ENCODE measurements at regions not wholly inside any gene's neighbourhood (a gene's known extent, or its start where the extent isn't known, plus 50 kb on each side); places are given as distances from the start of the nearest gene placed in this dataset.
"Not testable (repeated sequence)": the region's sequence is repeated elsewhere in the genome, so short reads cannot be mapped to it uniquely, and the experiment has no call there.

DNA sequence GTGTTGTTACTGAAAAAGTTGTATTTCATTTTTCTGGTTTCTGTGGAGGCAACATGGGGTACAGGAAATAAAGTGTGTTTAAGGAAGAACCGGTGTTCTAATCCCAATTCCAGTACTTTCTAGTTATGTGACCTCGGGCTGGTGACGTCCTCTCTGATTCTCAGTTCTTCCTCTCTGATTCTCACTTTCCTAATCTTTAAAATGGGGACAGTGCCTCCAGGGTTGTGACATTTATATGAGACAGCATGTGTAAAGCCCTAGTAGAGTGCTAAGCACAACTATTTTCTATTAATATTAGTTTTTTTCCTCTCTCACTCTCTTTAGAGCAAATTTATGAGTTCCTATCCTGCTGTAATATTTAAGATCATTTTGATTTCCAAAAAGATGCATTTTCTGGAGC, 50.9 kb upstream of the PTPDC1 start:
- peaks cover 5 to 8% of the 10 kb centered on the region in 2 donors for H3K27me3 Mint-ChIP-seq
- H3K27ac Mint-ChIP-seq = no peak overlapping the region
- H3K36me3 Mint-ChIP-seq = no peaks in the 10 kb centered on the region
- ATAC-seq (no peak), DNase-seq (ENCODE audit: low spot score) (no peak)
- no peak overlapping the region for H3K4me3 Mint-ChIP-seq
- peaks cover 7 to 15% of the 10 kb centered on the region in 2 donors for H3K4me1 Mint-ChIP-seq (ENCODE audit: low read depth in 2 of 2)
- no peaks in the 10 kb centered on the region for H3K9me3 Mint-ChIP-seq

DNA sequence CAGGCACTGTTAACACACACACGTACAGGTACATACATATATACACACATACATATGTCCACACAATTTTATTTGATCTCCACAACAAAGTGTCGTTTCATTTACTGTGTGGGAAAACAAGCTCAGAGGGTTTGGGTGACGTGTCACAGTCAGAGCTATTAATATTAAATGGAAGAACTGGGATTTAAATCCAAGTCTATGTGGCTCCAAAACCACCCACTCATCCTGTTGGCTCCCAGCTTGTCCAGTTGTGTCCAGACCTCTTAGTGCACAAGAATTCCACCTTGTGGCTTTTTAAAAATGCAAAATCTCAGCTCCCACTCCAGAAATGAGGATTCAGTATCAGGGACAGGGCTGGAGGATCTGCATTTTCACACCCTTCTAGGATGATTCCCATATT, 52.3 kb upstream of the PTPDC1 start:
- Mint-ChIP-seq H3K36me3 (no peaks in the 10 kb centered on the region), H3K27ac (no peak overlapping the region), H3K4me1 (ENCODE audit: low read depth in 2 of 2) (peaks cover 7 to 15% of the 10 kb centered on the region in 2 donors), H3K4me3 (peak overlapping the region; percentile 92), H3K27me3 (peaks cover 8% of the 10 kb centered on the region in 2 donors), H3K9me3 (no peaks in the 10 kb centered on the region)
- ATAC-seq = no peak
- no peak for DNase-seq (ENCODE audit: low spot score)

- H3K36me3 Mint-ChIP-seq = no peaks in the 10 kb centered on the region
- peak overlapping the region; percentile 70 to 79 for H3K27ac Mint-ChIP-seq
- H3K4me1 Mint-ChIP-seq (ENCODE audit: low read depth in 2 of 2) = peaks cover 7 to 15% of the 10 kb centered on the region in 2 donors
- peak overlapping the region; percentile 92 for H3K4me3 Mint-ChIP-seq
- ATAC-seq (no peak), DNase-seq (ENCODE audit: low spot score) (no peak)
- peaks cover 8% of the 10 kb centered on the region in 2 donors for H3K27me3 Mint-ChIP-seq
- no peaks in the 10 kb centered on the region for H3K9me3 Mint-ChIP-seq
Measured at GRCh38 chr9:94031380-94031779, 52.9 kb upstream of the PTPDC1 start.

DNA sequence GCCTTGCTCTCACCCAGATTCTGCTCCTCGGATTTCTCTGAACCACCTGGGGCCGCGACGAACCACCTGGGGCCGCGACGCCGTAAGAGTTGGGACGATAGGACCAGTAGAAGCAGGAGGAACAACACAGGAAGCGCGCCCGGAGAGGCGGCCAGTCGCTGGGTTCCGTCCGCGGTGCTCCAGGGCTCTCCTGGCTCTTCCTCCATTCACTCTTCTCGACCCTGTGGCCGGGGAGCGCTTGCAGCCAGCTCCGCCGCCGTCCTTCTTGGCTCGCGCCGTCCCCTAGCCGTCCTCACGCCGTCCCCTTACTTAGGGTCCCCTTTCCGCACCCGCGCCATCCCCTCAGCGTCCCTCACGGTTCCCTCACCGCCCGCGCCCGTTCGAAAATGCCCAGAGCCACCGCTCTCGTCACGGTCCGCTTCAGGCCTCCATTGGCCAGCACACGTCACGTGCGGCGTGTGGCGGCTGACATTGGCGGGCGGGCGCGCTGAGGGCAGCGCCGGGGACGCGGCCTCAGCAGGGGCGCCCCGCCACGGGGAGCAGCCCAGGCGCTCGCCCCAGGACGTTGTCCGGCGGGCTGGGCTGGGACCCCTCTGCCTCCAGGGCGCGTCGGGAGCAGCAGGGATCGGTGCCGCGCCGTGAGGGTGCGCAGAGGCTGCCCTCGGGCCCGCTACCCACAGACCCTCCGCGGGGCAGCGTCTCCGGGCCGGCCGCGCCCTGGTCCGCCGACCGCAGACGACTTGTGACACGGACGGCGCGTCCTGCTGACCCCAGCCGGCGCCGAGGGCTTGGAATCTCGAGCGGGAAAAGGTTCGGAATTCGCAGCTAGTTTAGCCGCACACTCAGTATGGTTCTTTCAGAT, 53.7 kb upstream of the PTPDC1 start:
- Mint-ChIP-seq H3K27ac (peak overlapping the region; percentile 70 to 79), H3K9me3 (no peaks in the 10 kb centered on the region), H3K27me3 (peaks cover 8% of the 10 kb centered on the region in 2 donors), H3K36me3 (no peaks in the 10 kb centered on the region), H3K4me1 (ENCODE audit: low read depth in 2 of 2) (peaks cover 7 to 15% of the 10 kb centered on the region in 2 donors), H3K4me3 (peak overlapping the region; percentile 92)
- peak; percentile 100 for ATAC-seq
- DNase-seq (ENCODE audit: low spot score) = peak; percentile 88

- DNase-seq (ENCODE audit: low spot score) = no peak
- Mint-ChIP-seq H3K27me3 (peaks cover 8 to 10% of the 10 kb centered on the region in 2 donors), H3K36me3 (peaks cover 6% of the 10 kb centered on the region), H3K4me3 (peak overlapping the region; percentile 92), H3K9me3 (peaks cover 6% of the 10 kb centered on the region), H3K27ac (peak overlapping the region; percentile 70 to 79), H3K4me1 (ENCODE audit: low read depth in 2 of 2) (peaks cover 7 to 15% of the 10 kb centered on the region in 2 donors)
- ATAC-seq = no peak
Measured at GRCh38 chr9:94029932-94030317, 54.3 kb upstream of the PTPDC1 start.

- Mint-ChIP-seq H3K27me3 (peaks cover 6 to 8% of the 10 kb centered on the region in 2 donors), H3K27ac (no peak overlapping the region), H3K9me3 (peaks cover 7% of the 10 kb centered on the region), H3K4me1 (ENCODE audit: low read depth in 2 of 2) (peaks cover 7 to 14% of the 10 kb centered on the region in 2 donors), H3K4me3 (no peak overlapping the region), H3K36me3 (peaks cover 19% of the 10 kb centered on the region)
- ATAC-seq (no peak), DNase-seq (ENCODE audit: low spot score) (no peak)
Measured at GRCh38 chr9:94026816-94027215, 57.4 kb upstream of the PTPDC1 start.

GRCh38 chr9:94022476-94022875, 61.8 kb upstream of the PTPDC1 start:
- DNase-seq (ENCODE audit: low spot score) = not testable (repeated sequence)

DNA sequence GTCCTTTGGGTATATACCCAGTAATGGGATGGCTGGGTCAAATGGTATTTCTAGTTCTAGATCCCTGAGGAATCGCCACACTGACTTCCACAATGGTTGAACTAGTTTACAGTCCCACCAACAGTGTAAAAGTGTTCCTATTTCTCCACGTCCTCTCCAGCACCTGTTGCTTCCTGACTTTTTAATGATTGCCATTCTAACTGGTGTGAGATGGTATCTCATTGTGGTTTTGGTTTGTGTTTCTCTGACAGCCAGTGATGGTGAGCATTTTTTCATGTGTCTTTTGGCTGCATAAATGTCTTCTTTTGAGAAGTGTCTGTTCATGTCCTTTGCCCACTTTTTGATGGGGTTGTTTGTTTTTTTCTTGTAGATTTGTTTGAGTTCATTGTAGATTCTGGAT, 63.4 kb upstream of the PTPDC1 start:
- not testable (repeated sequence) for ATAC-seq, H3K27ac Mint-ChIP-seq

More at GRCh38 chr9:94022476-94022875, 61.8 kb upstream of the PTPDC1 start:
- peaks cover 19% of the 10 kb centered on the region for H3K36me3 Mint-ChIP-seq
- H3K27ac Mint-ChIP-seq; H3K4me3 Mint-ChIP-seq; H3K27me3 Mint-ChIP-seq; H3K4me1 Mint-ChIP-seq (ENCODE audit: low read depth in 2 of 2); H3K9me3 Mint-ChIP-seq; ATAC-seq: not testable (repeated sequence)

GRCh38 chr9:94018628-94019027, 63.5 kb upstream of the BARX1 start:
- H3K27me3 Mint-ChIP-seq = peaks cover 5 to 10% of the 10 kb centered on the region in 2 donors
- no peaks in the 10 kb centered on the region for H3K4me1 Mint-ChIP-seq (ENCODE audit: low read depth in 2 of 2)
- peaks cover 11% of the 10 kb centered on the region for H3K36me3 Mint-ChIP-seq
- H3K9me3 Mint-ChIP-seq = no peaks in the 10 kb centered on the region
- no peak overlapping the region for H3K27ac Mint-ChIP-seq
- ATAC-seq (no peak), DNase-seq (ENCODE audit: low spot score) (no peak)
- no peak overlapping the region for H3K4me3 Mint-ChIP-seq

More for the DNA sequence above, 63.4 kb upstream of the PTPDC1 start:
- H3K9me3 Mint-ChIP-seq; H3K4me1 Mint-ChIP-seq (ENCODE audit: low read depth in 2 of 2); H3K4me3 Mint-ChIP-seq; DNase-seq (ENCODE audit: low spot score): not testable (repeated sequence)
- Mint-ChIP-seq H3K27me3 (peaks cover 5 to 12% of the 10 kb centered on the region in 2 donors), H3K36me3 (peaks cover 19% of the 10 kb centered on the region)

- Mint-ChIP-seq H3K9me3 (no peaks in the 10 kb centered on the region), H3K27me3 (peaks cover 5 to 10% of the 10 kb centered on the region in 2 donors), H3K4me3 (no peak overlapping the region), H3K36me3 (peaks cover 6% of the 10 kb centered on the region), H3K27ac (no peak overlapping the region), H3K4me1 (ENCODE audit: low read depth in 2 of 2) (no peaks in the 10 kb centered on the region)
- no peak for DNase-seq (ENCODE audit: low spot score)
- no peak for ATAC-seq
Measured at GRCh38 chr9:94017939-94018531, 62.9 kb upstream of the BARX1 start.

DNA sequence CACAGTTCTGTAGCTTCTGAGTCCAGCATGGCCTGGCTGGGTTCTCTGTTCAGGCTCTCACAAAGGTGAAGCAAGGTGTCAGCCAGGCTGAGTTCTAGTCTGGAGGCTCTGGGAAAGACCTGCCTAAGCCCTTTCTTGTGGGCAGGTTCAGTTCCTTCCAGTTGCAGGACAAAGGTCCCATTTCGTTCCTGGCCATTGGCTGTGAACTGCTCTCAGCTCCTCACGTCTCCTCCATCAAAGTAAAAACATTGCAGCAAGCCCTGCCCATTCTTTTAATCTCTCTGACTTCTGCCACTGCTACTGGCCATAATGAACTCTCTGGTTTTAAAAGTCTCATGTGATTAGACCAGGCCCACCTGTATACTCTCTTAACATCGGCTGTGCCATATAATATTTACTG, 61.6 kb upstream of the BARX1 start:
- H3K27ac Mint-ChIP-seq = no peak overlapping the region
- no peak for DNase-seq (ENCODE audit: low spot score)
- no peaks in the 10 kb centered on the region for H3K36me3 Mint-ChIP-seq
- H3K4me3 Mint-ChIP-seq = no peak overlapping the region
- H3K4me1 Mint-ChIP-seq (ENCODE audit: low read depth in 2 of 2) = no peaks in the 10 kb centered on the region
- no peaks in the 10 kb centered on the region for H3K9me3 Mint-ChIP-seq
- peaks cover 5 to 10% of the 10 kb centered on the region in 2 donors for H3K27me3 Mint-ChIP-seq
- ATAC-seq = no peak

DNA sequence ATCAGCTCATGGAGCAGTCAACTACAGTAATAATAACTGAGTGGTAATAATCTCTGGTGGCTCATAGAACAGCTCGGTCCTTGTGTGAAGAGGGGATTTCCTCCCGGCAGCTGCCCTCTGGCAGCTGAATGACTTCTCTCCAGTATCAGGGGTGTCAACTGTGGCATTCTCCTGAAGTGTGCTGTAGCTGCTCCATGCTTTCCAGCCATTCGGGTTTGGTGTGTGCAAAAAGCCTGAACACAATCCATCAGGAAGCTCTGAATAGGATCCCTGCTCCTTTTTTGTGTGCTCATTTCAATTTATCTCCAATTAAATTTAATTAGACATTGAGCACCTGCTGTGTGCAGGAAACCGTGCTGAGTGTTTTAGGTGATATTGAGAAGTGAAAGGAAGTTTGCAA, 59.8 kb upstream of the BARX1 start:
- Mint-ChIP-seq H3K27me3 (peaks cover 5 to 10% of the 10 kb centered on the region in 2 donors), H3K4me3 (no peak overlapping the region), H3K4me1 (ENCODE audit: low read depth in 2 of 2) (no peaks in the 10 kb centered on the region), H3K36me3 (no peaks in the 10 kb centered on the region), H3K9me3 (no peaks in the 10 kb centered on the region), H3K27ac (no peak overlapping the region)
- DNase-seq (ENCODE audit: low spot score) (no peak), ATAC-seq (no peak)

GRCh38 chr9:94014066-94014654, 59.0 kb upstream of the BARX1 start:
- no peaks in the 10 kb centered on the region for H3K4me1 Mint-ChIP-seq (ENCODE audit: low read depth in 2 of 2)

GRCh38 chr9:94010980-94011533, 55.9 kb upstream of the BARX1 start:
- H3K4me3 Mint-ChIP-seq = no peak overlapping the region
- no peaks in the 10 kb centered on the region for H3K36me3 Mint-ChIP-seq
- ATAC-seq (no peak), DNase-seq (ENCODE audit: low spot score) (no peak)
- H3K9me3 Mint-ChIP-seq = no peaks in the 10 kb centered on the region
- H3K27ac Mint-ChIP-seq = no peak overlapping the region
- no peaks in the 10 kb centered on the region for H3K4me1 Mint-ChIP-seq (ENCODE audit: low read depth in 2 of 2)
- H3K27me3 Mint-ChIP-seq = peaks cover 15 to 21% of the 10 kb centered on the region in 2 donors

More at GRCh38 chr9:94014066-94014654, 59.0 kb upstream of the BARX1 start:
- H3K36me3 Mint-ChIP-seq = no peaks in the 10 kb centered on the region
- H3K9me3 Mint-ChIP-seq = no peaks in the 10 kb centered on the region
- H3K4me3 Mint-ChIP-seq = no peak overlapping the region
- no peak for ATAC-seq
- DNase-seq (ENCODE audit: low spot score) = no peak
- H3K27me3 Mint-ChIP-seq = peaks cover 5 to 10% of the 10 kb centered on the region in 2 donors
- no peak overlapping the region for H3K27ac Mint-ChIP-seq
